MM.1S (cell line): ENCODE measurements at regions not wholly inside any gene's neighbourhood (a gene's known extent, or its start where the extent isn't known, plus 50 kb on each side); places are given as distances from the start of the nearest gene placed in this dataset.

Experiments
- EZH2 ChIP-seq: fragments of 300-600 bp; sonication (generic); optimal IDR thresholded peaks from 2 replicates; pipeline ENCODE3; 2017; ENCODE audit warnings: low read depth, mild to moderate bottlenecking, antibody characterized with exemption, low read length, mixed read lengths
- TF ChIP-seq, protein P1 (sequence below): fragments of 300-600 bp; sonication (generic); IDR thresholded peaks from 2 replicates; pipeline ENCODE4 v1.5.1; 2016; ENCODE audit warnings: antibody characterized with exemption, low read length, mixed read lengths

GRCh38 chr7:53418834-53419482 is 383.5 kb downstream of the POM121L12 start:
- TF ChIP-seq EZH2, result no peak
- TF ChIP-seq, protein P1, sequence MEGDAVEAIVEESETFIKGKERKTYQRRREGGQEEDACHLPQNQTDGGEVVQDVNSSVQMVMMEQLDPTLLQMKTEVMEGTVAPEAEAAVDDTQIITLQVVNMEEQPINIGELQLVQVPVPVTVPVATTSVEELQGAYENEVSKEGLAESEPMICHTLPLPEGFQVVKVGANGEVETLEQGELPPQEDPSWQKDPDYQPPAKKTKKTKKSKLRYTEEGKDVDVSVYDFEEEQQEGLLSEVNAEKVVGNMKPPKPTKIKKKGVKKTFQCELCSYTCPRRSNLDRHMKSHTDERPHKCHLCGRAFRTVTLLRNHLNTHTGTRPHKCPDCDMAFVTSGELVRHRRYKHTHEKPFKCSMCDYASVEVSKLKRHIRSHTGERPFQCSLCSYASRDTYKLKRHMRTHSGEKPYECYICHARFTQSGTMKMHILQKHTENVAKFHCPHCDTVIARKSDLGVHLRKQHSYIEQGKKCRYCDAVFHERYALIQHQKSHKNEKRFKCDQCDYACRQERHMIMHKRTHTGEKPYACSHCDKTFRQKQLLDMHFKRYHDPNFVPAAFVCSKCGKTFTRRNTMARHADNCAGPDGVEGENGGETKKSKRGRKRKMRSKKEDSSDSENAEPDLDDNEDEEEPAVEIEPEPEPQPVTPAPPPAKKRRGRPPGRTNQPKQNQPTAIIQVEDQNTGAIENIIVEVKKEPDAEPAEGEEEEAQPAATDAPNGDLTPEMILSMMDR, result no peak
